HEK293 (cell line): ENCODE measurements at regions not wholly inside any gene's neighbourhood (a gene's known extent, or its start where the extent isn't known, plus 50 kb on each side); places are given as distances from the start of the nearest gene placed in this dataset.
A peak's percentile ranks its signal among the peaks of the same experiment; 100 is the strongest.

Experiments
- CTCF ChIP-seq: fragments of 450-650 bp; formaldehyde crosslinking; IDR thresholded peaks from 2 replicates; pipeline ENCODE4 v1.5.1; 2016; ENCODE audit warnings: missing biosample characterization, missing genetic modification characterization
- HOXC10 ChIP-seq: sonication (generic); formaldehyde crosslinking; IDR thresholded peaks from 2 replicates; pipeline ENCODE4 v1.8.1; 2023; ENCODE audit warnings: mild to moderate bottlenecking, missing genetic modification reagents
- ZNF274 ChIP-seq, 2 experiments: fragments of 200-500 bp in 1 of 2; fragments of 450-650 bp in 1 of 2; sonication (Bioruptor generic) in 1 of 2; formaldehyde crosslinking in 1 of 2; IDR thresholded peaks; 2 replicates each; pipeline versions ENCODE4 v1.5.1 to v1.6.1; 2014 to 2016; ENCODE audit warnings: borderline replicate concordance in 1 of 2, inconsistent platforms in 1 of 2, low read length in 1 of 2, missing biosample characterization in 1 of 2, missing genetic modification characterization in 1 of 2
- ZSCAN23 ChIP-seq: fragments of 450-650 bp; formaldehyde crosslinking; IDR thresholded peaks from 2 replicates; pipeline ENCODE4 v1.5.1; 2016; ENCODE audit warnings: missing biosample characterization, missing genetic modification characterization

GRCh38 chr6:18595774-18596530 lies 208.8 kb downstream of the RNF144B start:
- TF ChIP-seq HOXC10 (CRISPR knock-in tag) (no peak), ZNF274 (IDR thresholded peaks at IDR 0.05; ENCODE audit: low read length) (no peak), ZNF274 (tag by site-specific recombination; IDR thresholded peaks at IDR 0.05; ENCODE audit: borderline replicate concordance) (no peak), CTCF (peak; percentile 63), ZSCAN23 (no peak)
